ENCODE measurements at regions not wholly inside any gene's neighbourhood (a gene's known extent, or its start where the extent isn't known, plus 50 kb on each side); places are given as distances from the start of the nearest gene placed in this dataset.

DNA sequence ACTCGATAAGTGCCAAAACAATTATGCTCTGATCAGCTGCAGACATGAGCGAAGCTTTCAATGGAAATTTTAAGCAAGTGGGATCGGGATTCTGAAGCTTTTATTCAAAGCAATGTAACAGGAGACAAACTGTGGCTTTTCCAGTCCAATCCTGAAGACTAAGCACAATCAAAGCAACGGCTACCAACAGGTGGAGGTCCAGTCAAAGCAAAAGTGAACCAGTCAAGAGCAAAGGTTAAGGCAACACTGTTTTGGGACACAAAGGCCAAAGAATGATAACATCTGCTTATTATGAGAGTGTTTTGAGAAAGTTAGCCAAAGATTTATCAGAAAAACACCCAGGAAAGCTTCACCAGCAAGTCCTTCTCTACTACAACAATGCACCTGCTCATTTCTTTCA, 170.1 kb downstream of the SEC16B start:
- H3K4me1 ChIP-seq (ENCODE audit: low read depth, poor library complexity, severe bottlenecking): peaks cover 76% of the 10 kb centered on the region

GRCh38 chr1:177798614-177799013, 171.2 kb downstream of the SEC16B start:
- Histone ChIP-seq H3K36me3 (ENCODE audit: insufficient read depth) (no peaks in the 10 kb centered on the region), H3K4me3 (IDR thresholded peaks at IDR 0.05; ENCODE audit: insufficient read depth, low read depth, low read length) (no peak overlapping the region), H3K27me3 (ENCODE audit: insufficient read depth, low read depth) (no peaks in the 10 kb centered on the region), H2AFZ (ENCODE audit: low read depth) (no peak overlapping the region), H3K4me2 (peak overlapping the region; percentile 64), H3K79me2 (ENCODE audit: insufficient read depth, low read depth) (no peaks in the 10 kb centered on the region), H3K4me1 (ENCODE audit: low read depth, poor library complexity, severe bottlenecking) (peaks cover 76% of the 10 kb centered on the region), H3K27ac (peak overlapping the region; percentile 37; the same call in 1 of the 2 replicates), H4K20me1 (ENCODE audit: insufficient read depth) (no peaks in the 10 kb centered on the region), H3K9ac (peak overlapping the region; percentile 2; the same call in 1 of the 2 replicates)
- TF ChIP-seq, protein P1, sequence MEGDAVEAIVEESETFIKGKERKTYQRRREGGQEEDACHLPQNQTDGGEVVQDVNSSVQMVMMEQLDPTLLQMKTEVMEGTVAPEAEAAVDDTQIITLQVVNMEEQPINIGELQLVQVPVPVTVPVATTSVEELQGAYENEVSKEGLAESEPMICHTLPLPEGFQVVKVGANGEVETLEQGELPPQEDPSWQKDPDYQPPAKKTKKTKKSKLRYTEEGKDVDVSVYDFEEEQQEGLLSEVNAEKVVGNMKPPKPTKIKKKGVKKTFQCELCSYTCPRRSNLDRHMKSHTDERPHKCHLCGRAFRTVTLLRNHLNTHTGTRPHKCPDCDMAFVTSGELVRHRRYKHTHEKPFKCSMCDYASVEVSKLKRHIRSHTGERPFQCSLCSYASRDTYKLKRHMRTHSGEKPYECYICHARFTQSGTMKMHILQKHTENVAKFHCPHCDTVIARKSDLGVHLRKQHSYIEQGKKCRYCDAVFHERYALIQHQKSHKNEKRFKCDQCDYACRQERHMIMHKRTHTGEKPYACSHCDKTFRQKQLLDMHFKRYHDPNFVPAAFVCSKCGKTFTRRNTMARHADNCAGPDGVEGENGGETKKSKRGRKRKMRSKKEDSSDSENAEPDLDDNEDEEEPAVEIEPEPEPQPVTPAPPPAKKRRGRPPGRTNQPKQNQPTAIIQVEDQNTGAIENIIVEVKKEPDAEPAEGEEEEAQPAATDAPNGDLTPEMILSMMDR (conservative IDR thresholded peaks at IDR 0.05; ENCODE audit: low read depth, low read length): no peak

More for the DNA sequence above, 170.1 kb downstream of the SEC16B start:
- Histone ChIP-seq H3K9ac (peak overlapping the region; percentile 20; the same call in 1 of the 2 replicates), H3K27ac (peak overlapping the region; percentile 60), H3K36me3 (ENCODE audit: insufficient read depth) (no peaks in the 10 kb centered on the region), H3K4me2 (peak overlapping the region; percentile 64), H3K4me3 (IDR thresholded peaks at IDR 0.05; ENCODE audit: insufficient read depth, low read depth, low read length) (no peak overlapping the region), H2AFZ (ENCODE audit: low read depth) (no peak overlapping the region), H3K79me2 (ENCODE audit: insufficient read depth, low read depth) (no peaks in the 10 kb centered on the region), H4K20me1 (ENCODE audit: insufficient read depth) (no peaks in the 10 kb centered on the region), H3K27me3 (ENCODE audit: insufficient read depth, low read depth) (no peaks in the 10 kb centered on the region)
- TF ChIP-seq, protein P1 (conservative IDR thresholded peaks at IDR 0.05; ENCODE audit: low read depth, low read length): no peak

- TF ChIP-seq, protein P1 (conservative IDR thresholded peaks at IDR 0.05; ENCODE audit: low read depth, low read length): no peak
These were observed 173.3 kb downstream of the SEC16B start for GRCh38 chr1:177796561-177796960.

DNA sequence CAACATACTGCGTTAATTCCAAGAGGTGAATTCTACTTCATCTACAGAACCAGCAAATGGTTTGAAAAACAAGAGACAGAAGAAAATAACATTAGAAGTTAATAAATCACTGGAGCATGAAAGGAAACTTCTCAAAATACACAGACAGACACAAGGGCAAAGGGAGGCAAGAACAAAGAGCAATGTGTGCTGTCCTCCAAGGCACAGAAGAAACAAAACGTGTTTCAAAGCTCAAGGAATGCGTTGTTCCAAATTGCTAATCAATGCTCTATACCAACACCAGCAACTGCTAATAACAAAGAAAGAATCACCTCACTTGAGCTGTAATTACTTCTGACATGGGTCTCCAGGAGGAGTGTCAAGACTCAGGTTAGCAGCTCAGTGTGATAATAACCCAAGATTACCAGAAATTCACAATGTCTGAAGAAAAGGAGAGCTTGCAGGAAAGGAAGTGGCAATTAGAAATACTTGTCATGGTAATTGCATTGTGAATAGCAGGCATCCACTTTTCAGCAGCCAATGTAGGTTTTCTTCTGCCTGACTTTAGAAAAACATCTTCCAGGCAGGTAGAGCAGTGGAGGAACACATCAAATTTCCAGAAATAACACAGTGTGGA, 175.4 kb downstream of the SEC16B start:
- TF ChIP-seq, protein P1 (conservative IDR thresholded peaks at IDR 0.05; ENCODE audit: low read depth, low read length): no peak
- H3K79me2 ChIP-seq (ENCODE audit: insufficient read depth, low read depth): no peaks in the 10 kb centered on the region
- H3K27me3 ChIP-seq (ENCODE audit: insufficient read depth, low read depth): no peaks in the 10 kb centered on the region
- H2AFZ ChIP-seq (ENCODE audit: low read depth): no peak overlapping the region
- H3K36me3 ChIP-seq (ENCODE audit: insufficient read depth): no peaks in the 10 kb centered on the region
- peaks cover 60% of the 10 kb centered on the region for H3K4me1 ChIP-seq (ENCODE audit: low read depth, poor library complexity, severe bottlenecking)
- no peak overlapping the region for H3K4me2 ChIP-seq
- H3K4me3 ChIP-seq (IDR thresholded peaks at IDR 0.05; ENCODE audit: insufficient read depth, low read depth, low read length): no peak overlapping the region
- no peak overlapping the region for H3K9ac ChIP-seq
- H4K20me1 ChIP-seq (ENCODE audit: insufficient read depth): no peaks in the 10 kb centered on the region
- no peak overlapping the region for H3K27ac ChIP-seq

More at GRCh38 chr1:177796561-177796960, 173.3 kb downstream of the SEC16B start:
- no peaks in the 10 kb centered on the region for H3K36me3 ChIP-seq (ENCODE audit: insufficient read depth)
- no peaks in the 10 kb centered on the region for H4K20me1 ChIP-seq (ENCODE audit: insufficient read depth)
- H3K4me1 ChIP-seq (ENCODE audit: low read depth, poor library complexity, severe bottlenecking): peaks cover 65% of the 10 kb centered on the region
- H3K27ac ChIP-seq: no peak overlapping the region
- H3K79me2 ChIP-seq (ENCODE audit: insufficient read depth, low read depth): no peaks in the 10 kb centered on the region
- no peak overlapping the region for H2AFZ ChIP-seq (ENCODE audit: low read depth)
- H3K9ac ChIP-seq: no peak overlapping the region
- peak overlapping the region; percentile 64 for H3K4me2 ChIP-seq
- no peak overlapping the region for H3K4me3 ChIP-seq (IDR thresholded peaks at IDR 0.05; ENCODE audit: insufficient read depth, low read depth, low read length)
- H3K27me3 ChIP-seq (ENCODE audit: insufficient read depth, low read depth): no peaks in the 10 kb centered on the region
